ENCODE measurements at regions not wholly inside any gene's neighbourhood (a gene's known extent, or its start where the extent isn't known, plus 50 kb on each side); places are given as distances from the start of the nearest gene placed in this dataset.

- TF ChIP-seq CTCF (IDR thresholded peaks at IDR 0.05) (no peak), ZFX (IDR thresholded peaks at IDR 0.05; ENCODE audit: borderline replicate concordance) (no peak)
These were observed 138.9 kb upstream of the TRAM1L1 start for GRCh38 chr4:117224256-117224655.
